ENCODE measurements at regions not wholly inside any gene's neighbourhood (a gene's known extent, or its start where the extent isn't known, plus 50 kb on each side); places are given as distances from the start of the nearest gene placed in this dataset.

DNA sequence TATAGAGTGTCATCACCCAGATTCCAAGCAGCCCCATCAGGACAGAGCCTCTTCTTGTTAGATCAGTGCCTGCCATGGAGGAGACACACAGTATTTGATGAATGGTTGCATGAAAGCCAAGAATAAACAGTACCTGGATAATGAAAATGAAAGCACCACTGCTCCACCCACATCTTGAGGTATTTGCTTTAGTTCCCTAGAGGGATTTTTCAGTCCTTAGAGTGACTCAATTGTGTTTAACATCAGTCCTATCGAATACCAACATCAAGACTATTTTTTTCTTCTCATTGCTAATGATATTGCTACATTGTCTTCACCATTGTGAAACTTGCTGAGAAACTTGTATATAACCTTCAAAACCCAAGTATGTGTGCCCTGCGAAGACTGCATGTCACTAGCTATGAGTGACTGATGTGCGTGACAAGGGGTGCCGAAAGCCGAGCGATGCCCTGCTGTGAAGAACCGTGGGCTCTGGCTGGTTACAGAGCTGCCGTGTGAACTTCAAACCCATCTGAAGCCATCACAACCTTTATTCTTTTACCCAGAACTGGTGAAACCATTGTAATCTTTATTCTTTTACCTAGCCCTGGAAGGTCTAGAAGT lies 211.3 kb upstream of the FAT1 start:
- DNase-seq: no peak

DNA sequence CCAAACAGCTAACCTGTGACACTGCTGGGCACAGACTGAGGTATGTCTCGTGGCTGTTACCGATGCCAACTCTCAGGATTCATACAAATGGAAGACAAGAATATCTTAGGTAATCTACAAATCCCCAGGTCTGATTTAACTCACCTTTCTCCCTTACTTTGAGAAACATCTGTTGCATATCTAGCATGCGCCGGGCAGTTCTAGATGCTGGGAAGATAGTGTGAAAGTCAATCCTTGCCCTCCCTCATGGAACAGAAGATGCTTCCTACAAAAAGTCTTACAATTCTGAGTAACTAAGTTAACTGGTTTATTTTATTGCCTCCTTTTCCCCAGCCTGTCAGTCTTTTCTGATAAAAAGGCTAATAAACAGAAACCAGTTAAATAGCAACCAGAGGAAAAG lies 212.2 kb upstream of the FAT1 start:
- DNase-seq: no peak

DNA sequence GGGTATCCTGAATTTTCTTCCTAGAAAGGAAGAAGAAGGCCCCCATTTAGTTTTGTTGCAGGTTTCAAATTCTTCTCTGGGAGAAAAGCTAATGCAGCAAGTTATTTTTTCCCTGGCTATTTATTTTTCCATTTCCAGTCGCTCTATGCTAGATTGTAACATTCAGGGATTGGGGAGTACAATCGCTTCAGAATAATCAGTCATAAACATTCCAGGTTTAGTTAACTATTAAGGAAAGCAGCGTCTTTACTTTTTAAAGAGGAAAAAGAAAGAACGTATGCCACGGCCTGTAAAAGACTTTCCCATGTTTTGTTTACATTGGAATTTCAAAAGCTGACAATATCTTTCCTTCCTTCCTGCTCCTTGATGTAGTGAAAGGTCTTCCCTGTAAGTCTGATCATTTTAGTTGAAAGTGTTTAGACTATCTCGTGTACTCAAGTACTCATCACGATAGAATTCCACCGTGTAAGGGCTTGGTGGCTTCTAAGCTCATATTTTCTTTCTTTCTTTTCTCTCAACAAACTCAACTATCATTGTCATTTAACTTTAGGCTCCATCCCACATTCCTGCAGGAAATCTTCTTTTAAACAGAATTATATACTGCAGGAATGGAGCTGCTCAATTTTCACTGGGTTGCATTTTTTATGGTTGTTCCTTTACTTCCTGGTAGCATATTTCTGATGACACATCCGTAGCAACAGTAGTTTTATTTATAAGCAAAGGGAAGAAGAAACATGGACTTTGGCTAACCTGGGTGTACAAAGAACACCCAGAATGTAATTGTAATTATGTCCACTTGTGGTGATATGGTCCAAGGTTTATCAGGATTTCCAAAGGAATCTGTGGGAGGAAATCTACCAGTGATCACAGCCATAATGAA lies 213.1 kb upstream of the FAT1 start:
- no peak for DNase-seq

DNA sequence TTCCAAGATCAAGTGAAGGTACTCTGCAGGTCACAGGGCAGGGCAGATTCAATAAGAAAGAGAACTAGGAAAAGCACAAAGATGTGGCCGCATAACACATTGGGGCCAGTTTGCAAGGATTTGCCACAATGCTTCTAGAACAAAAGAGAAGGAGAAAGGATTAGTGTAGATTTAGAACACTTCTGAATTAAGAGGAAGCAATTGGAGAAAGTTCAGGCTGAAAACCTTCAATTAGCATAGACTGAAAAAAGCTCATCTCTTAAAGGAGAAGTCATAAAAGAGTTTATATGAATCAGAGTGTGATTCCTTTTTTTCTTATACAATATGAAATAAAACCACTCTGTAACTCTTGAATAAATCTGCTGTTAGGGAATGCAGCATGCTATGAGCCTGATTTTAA lies 215.6 kb upstream of the FAT1 start:
- DNase-seq: no peak

DNA sequence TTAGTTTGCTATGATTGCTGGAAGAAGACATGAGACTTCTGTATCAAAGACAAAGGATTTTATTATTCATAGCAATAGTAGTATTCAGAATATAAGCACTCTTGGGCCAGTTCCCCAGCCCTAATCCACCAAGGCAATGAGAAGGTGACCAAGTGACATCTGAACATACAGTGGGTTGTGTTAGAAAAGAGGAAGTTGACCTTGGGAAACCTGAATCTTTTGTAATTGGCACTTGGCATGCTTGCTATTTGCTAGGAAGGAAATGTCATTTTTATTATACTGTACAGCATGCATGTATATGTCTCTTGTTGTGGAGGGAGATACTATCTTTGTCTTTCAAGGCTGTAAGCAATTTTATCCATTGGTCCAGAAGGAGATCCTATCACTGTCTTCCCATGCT lies 216.1 kb upstream of the FAT1 start:
- no peak for DNase-seq

DNA sequence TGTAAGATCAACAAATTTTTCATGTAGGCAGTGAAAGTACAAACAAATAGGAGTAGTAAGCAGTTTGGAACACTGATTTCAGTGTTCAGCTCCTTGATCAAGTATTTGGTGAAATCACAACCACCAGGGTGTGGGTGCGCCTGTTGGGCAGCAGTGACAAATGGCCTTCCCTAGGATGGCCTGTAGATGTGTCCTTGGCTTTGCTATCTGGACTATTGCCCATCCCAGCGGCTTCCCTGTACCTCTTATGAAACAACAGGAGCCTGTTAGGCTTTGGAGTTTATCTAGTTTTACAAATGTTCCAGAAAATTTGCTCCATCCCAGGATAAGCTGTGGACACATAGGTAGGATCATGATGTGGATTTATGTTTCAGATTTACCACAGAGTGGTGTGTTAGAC lies 216.8 kb upstream of the FAT1 start:
- no peak for DNase-seq

DNA sequence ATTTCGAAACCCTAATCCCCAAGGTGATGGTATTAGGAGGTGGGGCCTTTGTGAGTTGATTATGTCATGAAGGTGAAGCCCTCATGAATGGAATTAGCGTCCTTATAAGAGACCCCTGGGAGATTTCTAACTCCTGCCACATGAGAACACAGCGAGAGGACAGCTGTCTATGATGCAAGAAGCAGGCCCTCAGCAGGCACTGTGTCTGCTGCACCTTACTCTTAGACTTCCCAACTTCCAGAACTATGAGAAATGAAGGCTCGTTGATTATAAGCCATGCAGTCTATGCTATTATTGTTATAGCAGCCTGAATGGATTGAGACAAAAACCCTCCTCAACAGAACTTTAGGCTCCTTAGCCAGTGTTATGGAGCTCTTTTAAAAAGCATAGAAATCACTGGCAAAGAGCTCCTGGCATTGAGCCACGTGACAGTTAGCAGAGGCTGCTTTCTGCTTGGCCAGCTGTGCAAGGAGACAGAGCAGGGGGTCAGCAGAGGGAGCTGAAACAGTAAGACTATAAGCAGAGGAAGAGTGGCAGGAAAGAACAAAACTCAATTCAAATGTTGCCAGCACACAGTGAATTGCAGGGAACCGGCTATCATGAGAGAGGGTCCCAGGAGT lies 219.2 kb upstream of the FAT1 start:
- no peak for DNase-seq

DNA sequence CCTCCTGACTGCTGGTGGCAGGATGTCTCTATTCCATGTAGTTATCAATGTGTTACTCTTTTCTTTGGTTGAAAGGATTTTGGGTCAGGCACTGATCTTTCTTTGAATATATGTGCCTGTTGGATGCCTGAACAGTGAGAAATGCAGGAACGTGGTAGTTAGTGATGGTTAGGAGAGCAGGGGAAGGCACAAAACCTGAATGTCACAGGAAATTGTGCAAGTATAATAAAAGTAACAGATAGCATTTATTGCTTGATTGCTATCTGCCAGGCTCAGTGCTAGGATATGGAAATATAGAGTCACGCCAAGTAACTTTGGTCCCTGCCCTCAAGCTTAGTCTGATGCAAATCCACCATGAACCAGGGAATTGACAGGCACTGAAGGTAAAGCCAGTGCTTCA lies 219.8 kb upstream of the FAT1 start:
- DNase-seq: no peak

DNA sequence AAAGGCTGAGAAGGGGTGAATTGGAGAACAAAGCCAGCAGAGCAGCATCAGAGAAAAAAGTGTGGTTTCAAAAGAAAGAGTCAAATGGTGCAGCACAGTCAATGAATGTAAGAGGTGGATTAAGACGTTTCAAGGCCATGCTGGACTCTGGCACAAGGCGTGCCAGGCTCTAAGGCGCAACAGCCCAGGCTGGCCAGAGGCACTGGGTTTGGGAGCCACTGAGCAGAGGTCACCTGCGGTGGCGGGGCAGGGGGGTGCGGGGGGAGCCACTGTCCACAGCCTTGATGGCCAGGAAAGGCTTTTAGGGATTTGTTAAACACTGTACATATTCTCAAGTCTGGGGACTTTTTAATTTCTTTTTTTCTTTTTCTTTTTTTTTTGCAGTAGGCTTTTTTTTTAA lies 222.5 kb upstream of the FAT1 start:
- no peak for DNase-seq

DNA sequence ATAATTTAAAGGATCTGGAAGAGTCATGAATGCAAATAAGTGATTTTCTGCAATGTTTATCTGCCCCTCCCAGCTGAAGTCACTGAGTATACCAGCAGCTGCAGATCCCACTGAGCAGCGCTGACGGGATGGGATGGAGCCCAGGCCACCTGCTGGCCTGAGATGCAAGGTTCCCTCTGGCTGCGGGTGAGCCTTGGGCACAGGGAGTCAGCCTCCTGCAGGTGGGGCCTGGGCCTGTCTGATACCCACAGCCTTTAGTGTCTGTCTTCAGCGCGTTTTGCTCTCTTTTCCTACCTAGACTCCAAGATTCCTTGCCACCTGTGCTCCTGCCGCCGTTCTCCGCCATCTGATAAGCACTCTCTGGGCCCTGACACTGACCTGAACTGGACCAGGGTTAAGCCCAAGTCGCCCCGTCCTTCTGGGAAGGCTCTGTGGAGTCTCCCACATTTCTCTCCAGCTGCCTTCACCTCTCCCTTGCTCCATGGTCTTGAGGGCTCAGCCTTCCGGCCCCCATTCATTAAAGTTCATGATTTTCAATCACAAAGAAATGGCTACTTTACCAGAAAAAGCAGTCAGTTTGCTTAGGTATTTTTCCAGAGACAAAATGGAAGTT lies 223.1 kb upstream of the FAT1 start:
- no peak for DNase-seq

DNA sequence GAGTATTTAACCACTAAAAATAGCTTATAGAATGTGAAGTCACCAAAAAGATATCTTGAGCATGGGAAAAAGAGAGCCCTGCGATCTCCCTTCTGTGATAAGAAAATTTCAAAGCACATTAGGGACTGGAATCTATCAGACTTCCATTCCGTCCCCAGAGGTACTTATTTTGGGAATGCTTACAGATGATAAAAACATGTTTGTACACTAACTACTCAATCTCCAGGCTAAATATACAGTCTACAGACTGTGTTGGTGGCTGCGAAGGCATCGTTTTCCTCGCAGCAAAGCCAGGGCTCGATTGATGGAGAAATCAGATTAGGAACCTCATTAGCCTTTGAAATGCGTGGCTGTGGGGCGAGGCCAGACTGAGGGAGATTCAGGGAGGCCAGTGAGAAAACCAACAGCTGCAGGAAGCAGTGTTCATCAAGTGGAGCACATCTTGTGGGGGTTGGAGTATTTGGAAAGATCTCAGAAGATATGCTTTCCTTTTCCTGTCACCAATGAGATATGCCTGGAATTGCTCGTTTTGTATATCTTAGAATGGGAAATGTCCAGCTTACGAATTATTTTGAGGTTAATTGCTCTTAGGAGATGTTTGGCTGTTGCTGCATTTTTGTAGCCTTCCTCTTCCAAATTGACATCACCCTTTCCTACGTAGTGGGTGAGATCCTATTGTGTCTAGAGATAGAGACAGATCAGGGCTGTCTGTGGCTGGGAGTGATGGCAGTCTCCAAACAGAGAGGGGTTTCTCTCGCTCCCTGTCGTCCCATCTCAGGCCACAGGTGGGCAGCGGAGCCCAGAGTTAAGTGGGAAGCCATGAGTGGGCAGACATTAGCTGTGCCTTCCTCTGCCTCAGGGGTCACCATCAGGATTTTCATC lies 224.9 kb upstream of the FAT1 start:
- no peak for DNase-seq

DNA sequence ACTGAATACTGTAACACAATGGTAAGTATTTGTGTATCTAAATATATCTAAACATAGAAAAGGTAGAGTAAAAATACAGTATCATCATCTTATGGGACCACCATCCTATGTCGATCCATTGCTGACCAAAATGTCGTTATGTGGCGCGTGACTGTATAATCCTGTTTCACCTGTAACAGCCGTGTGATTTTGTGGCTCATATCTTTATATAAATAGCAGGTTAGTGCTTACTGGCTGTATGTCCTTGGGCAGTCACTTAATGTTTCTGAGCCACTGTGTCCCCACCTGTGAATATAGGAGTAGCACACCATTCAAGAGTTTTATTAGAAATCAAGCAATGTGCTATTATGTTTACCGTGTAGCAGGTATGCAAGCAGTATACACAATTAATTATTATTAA lies 226.2 kb upstream of the FAT1 start:
- no peak for DNase-seq

DNA sequence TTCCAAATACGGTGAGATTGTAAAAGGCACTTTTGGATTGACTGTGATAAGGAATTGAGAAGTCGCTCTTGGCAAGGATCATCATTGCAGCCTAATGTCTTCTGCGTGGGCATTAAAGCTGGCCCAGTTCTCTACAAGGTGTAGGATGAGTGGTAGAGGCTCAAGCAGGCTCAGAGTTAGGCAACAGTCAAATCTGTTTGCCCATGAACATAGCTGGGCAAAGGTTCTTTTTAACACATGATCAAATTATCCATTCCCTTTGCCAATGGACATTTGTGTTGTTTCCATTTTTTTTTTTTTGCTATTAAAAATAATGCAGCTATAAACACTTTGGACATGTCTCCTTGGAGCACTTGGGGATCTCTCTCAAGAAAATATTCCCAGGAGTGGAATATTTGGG lies 229.1 kb upstream of the FAT1 start:
- no peak for DNase-seq

DNA sequence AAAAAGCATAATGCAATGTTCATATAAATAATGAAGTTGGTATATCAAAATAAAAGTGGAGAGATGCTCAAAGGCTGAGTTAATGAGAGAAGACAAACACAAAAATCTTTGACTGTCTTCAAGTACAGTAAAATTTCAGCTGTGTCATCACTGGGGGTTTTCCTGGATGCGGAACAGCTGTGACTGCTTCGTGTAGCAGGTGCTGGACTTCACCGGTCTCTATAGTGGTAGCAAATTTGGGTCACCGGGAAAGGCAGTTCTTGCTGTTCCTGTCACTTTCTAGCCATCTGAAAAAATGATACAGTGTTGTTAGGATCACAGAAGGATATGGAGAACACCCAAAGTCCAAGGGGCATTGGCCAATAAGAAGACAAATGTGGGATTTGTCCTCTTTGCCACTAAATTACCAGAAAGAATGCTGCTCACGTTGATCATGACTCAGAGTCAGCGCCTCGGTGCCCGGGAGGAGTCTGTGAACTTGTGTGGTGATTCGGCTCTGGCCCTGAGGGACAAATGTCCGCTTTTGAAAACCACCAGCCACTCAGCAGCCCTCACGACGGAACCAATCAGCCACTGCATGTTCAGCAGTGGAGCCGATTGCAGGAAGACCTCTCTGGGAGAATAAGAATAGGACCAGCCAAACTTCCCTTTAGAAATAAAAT lies 230.1 kb upstream of the FAT1 start:
- DNase-seq: no peak

DNA sequence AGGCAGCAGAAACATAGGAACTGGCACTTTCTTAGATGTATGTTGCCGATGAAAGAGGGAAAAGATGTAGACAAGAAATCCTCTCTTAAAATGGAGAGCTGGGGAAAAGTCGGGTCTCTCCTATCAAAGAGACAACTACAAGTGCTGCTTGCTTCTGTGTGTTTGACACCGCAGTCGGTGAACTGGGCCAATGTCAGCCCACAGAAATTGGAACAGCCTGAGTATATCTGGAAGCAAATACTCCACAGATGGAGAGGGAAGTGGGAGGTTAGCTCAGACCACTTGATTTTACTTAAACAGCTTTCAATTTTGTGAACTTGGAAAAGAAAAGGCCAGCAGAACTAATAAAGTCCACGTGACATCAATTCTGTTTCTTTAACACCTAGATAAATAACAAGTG lies 230.9 kb upstream of the FAT1 start:
- no peak for DNase-seq

DNA sequence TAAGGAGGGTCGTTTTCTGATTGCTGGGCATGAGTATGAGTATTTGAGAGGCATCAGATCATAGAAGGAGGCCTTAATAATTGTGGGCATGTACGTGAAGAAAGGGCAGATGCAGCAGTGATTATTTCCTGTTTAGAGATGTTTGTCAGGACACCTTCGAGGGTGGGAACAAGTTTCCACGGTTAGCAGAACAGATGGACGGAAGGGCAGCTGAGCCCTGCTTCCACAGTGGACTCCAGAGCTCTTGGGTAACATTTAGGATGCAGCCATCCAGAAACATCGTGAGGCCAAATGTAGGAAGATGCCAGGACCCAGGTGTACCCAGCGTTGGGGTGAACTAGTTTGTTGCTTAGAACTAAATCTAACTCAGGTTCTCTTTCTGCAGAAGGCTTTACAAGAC lies 231.3 kb upstream of the FAT1 start:
- DNase-seq: no peak

DNA sequence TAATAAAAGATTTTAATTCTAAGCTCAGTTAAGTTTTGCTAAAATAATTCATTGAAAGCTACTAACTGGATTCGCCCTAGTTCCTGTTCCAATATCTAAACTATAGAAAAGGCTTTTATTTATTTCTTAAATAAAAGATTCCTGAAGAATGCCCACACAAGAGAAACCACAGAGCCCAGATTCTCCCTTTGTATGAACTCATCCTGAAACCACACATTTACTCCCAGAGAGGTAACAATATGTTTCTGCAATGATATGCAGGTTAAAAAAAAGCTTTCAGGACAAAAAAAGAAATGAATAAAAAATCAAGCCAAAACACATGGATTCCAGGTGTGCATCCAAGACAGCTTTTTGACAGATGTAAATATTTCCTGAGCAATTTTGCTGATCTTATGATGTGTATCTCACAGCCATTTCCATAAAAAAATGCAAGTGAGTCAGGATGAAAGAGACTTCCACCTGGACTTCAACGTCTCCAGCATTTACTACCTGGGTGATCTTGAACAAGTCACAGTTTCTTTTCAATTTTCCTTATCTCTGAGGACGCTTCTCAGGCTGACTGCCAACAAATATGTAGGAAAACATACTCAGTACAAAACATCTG lies 234.4 kb upstream of the FAT1 start:
- no peak for DNase-seq

DNA sequence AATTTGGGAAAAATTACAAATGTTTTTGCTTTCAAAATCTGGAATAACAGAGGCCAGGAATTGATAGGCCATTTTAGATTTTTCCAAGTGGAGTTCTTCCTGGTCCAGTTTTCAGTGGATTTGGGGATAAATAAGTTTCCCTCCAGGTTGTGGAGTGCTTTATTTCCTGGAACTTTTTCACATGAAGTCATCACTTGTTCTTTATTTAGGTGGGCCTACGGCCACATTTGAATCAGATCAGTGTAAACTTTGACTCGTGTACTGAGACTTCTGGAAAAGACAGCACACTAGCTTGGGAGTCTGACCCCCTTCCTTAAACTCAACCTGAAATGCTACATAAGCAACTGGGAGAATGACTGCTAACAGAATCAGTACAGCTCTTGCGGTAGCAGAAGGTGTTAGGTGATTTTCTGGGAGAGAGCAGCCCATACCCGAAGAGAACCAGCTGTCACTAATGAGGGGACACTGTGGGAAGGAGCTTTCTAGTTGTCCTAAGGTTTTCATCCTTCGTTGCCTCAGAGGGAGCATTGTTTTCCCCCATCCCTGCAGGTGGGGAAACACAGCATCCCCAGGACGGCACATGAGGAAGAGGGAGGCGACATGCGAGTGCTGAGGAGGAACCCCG lies 235.2 kb upstream of the FAT1 start:
- no peak for DNase-seq

DNA sequence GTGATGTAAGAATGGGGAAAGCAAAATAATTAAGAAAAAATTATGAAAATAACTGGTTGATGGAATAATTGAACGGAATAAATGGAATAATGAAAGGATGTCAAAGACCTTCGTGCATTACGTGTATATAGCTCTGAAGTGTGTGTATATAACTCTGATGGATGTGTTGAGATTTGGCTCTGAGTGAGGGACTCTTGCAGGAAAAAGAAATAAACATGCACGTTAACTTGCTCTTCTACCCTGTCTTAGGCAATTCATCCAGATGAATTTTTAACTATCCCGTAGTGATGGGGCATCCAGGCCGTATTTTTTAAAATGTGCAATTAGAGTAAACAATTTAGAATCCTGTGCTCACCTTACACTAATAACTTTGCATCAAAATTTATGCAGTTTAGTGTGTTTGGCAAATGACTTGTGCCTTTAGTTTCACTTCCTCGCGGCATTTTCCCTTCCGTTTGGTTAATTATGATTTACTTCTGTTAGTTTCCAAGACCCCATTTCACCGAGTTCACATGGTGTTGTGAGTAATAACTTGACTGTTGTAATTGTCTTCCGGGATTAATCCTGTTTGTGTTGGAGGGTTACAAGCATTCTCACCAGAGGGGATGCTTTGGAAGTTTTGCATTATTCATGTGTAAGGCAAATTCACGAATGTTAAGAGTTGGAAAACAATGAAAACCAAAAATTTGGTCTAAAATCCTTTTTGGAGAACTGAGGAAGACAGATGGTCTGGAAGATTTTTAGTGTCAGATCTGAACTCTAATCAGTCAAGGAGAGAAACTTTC lies 256.5 kb upstream of the FAT1 start:
- no peak for DNase-seq

DNA sequence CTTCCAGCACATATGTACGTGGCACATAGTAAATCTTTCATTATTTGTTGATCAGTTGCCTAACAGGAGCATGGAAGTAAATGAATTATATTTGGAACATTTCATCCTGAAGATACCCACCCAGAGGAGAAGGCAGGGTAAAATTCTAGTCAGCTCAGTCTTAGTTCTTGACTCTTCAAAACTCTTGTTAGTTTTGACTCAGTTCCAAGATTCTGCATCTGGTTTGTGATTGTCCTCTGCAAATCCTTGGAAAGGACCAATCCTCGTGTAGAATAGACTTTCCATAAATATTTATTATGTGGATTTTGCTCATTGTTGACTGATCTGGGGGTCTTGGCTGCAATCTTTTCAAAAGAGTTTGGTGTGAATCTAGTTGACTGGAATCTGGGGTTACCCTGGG lies 257.5 kb upstream of the FAT1 start:
- DNase-seq: no peak

DNA sequence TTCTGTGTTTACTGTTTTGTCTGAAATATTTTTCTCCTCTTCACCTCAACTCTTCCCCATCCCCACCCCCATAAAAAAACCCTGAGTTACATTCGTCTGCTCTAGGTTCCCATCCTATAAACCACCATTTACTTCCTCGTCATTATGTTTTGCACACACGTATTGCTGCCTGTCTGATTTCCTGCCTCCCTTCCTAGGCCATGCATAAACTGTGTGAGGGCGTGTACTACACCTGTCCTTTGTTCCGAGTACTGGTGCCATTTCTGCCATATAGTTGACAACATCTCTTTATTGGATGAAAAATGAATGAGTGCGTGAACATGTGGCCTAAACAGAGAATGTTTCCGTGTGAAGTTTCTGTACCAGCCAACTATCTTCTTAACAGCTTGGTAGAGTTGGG lies 258.5 kb upstream of the FAT1 start:
- no peak for DNase-seq

Data from CD4-positive, alpha-beta T cell treated with Interleukin-4 for 1 hour (primary cell).